ENCODE measurements at regions not wholly inside any gene's neighbourhood (a gene's known extent, or its start where the extent isn't known, plus 50 kb on each side); places are given as distances from the start of the nearest gene placed in this dataset.
A peak's percentile ranks its signal among the peaks of the same experiment; 100 is the strongest.

- no peak for DNase-seq
Observed at GRCh38 chr12:41737423-41737822, 407.3 kb downstream of the GXYLT1 start.

GRCh38 chr12:41736436-41736835, 408.2 kb downstream of the GXYLT1 start:
- DNase-seq, result no peak

- DNase-seq, result no peak
Observed at GRCh38 chr12:41731691-41732090, 413.0 kb downstream of the GXYLT1 start.

- DNase-seq, result no peak
Observed at GRCh38 chr12:41731061-41731460, 413.6 kb downstream of the GXYLT1 start.

GRCh38 chr12:41724216-41724615, 420.5 kb downstream of the GXYLT1 start:
- no peak for DNase-seq

GRCh38 chr12:41719214-41719613, 425.5 kb downstream of the GXYLT1 start:
- DNase-seq, result no peak

- DNase-seq, result no peak
Observed at GRCh38 chr12:41715256-41715655, 429.4 kb downstream of the GXYLT1 start.

- no peak for DNase-seq
Observed at GRCh38 chr12:41709463-41710285, 435.0 kb downstream of the GXYLT1 start.

GRCh38 chr12:41709012-41709411, 435.7 kb downstream of the GXYLT1 start:
- DNase-seq, result no peak

GRCh38 chr12:41706376-41706775, 438.3 kb downstream of the GXYLT1 start:
- DNase-seq, result no peak

GRCh38 chr12:41701943-41702601, 442.6 kb downstream of the GXYLT1 start:
- no peak for DNase-seq

GRCh38 chr12:41700940-41701339, 443.7 kb downstream of the GXYLT1 start:
- DNase-seq, result no peak

GRCh38 chr12:41699658-41700057, 445.0 kb downstream of the GXYLT1 start:
- DNase-seq, result no peak

GRCh38 chr12:41697161-41697560, 447.5 kb downstream of the GXYLT1 start:
- no peak for DNase-seq

- DNase-seq, result no peak
Observed at GRCh38 chr12:41684997-41685396, 459.7 kb downstream of the GXYLT1 start.

GRCh38 chr12:41683513-41684240, 461.0 kb downstream of the GXYLT1 start:
- no peak for DNase-seq

GRCh38 chr12:41683023-41683422, 461.7 kb downstream of the GXYLT1 start:
- DNase-seq, result no peak

GRCh38 chr12:41681898-41682297, 462.8 kb downstream of the GXYLT1 start:
- DNase-seq, result no peak

GRCh38 chr12:41680155-41680554, 464.5 kb downstream of the GXYLT1 start:
- no peak for DNase-seq

GRCh38 chr12:41663598-41664265, 475.6 kb downstream of the PDZRN4 start:
- DNase-seq, result peak; percentile 10

GRCh38 chr12:41661141-41661765, 473.1 kb downstream of the PDZRN4 start:
- DNase-seq, result no peak

- no peak for DNase-seq
Observed at GRCh38 chr12:41656454-41656853, 468.3 kb downstream of the PDZRN4 start.

Data from fibroblast of skin of right quadriceps (primary cell).